K562 (cell line): ENCODE measurements at regions not wholly inside any gene's neighbourhood (a gene's known extent, or its start where the extent isn't known, plus 50 kb on each side); places are given as distances from the start of the nearest gene placed in this dataset.

Experiments used
- CBX1 ChIP-seq: sonication (generic); IDR thresholded peaks from 2 replicates; pipeline ENCODE4 v1.6.1; 2016; ENCODE audit warnings: antibody characterized with exemption, low read depth, mild to moderate bottlenecking
- CEBPB ChIP-seq: fragments of 450-650 bp; IDR thresholded peaks from 2 replicates; pipeline ENCODE4 v1.6.1; 2016; ENCODE audit warnings: missing genetic modification characterization, missing compliant biosample characterization
- HMGN3 ChIP-seq: IDR thresholded peaks from 2 replicates; pipeline ENCODE4 v1.6.1; 2011; ENCODE audit warnings: borderline replicate concordance, low read depth, mild to moderate bottlenecking, mixed read lengths, low read length; ENCODE audit not compliant: insufficient read length; ENCODE audit errors: extremely low read depth
- HNRNPL ChIP-seq: fragments of 200-400 bp; formaldehyde crosslinking; IDR thresholded peaks from 2 replicates; pipeline ENCODE4 v1.6.1; 2017; ENCODE audit warnings: low read depth, mild to moderate bottlenecking, low read length
- ILK ChIP-seq: fragments of 450-650 bp; IDR thresholded peaks from 2 replicates; pipeline ENCODE4 v1.6.1; 2016; ENCODE audit warnings: missing genetic modification characterization, low read depth, mild to moderate bottlenecking, missing compliant biosample characterization, moderate library complexity, borderline replicate concordance
- KLF13 ChIP-seq: fragments of 450-650 bp; IDR thresholded peaks from 2 replicates; pipeline ENCODE4 v1.6.1; 2016; ENCODE audit warnings: missing genetic modification characterization, low read depth, mild to moderate bottlenecking, missing compliant biosample characterization, moderate library complexity, borderline replicate concordance
- SIN3A ChIP-seq, 2 experiments: fragments of 150-350 bp in 1 of 2; IDR thresholded peaks; 2 replicates each; pipeline ENCODE4 v1.6.1; 2011 to 2016; ENCODE audit warnings: borderline replicate concordance in 2 of 2, low read depth in 2 of 2, low read length in 2 of 2, mild to moderate bottlenecking in 2 of 2, moderate library complexity in 2 of 2; ENCODE audit not compliant: control insufficient read depth in 1 of 2
- SIRT6 ChIP-seq: IDR thresholded peaks from one replicate; pipeline ENCODE4 v1.6.1; 2012; ENCODE audit warnings: low read depth, mild to moderate bottlenecking, control low read depth, inconsistent platforms, low read length, moderate library complexity
- SREBF1 ChIP-seq: fragments of 150-350 bp; IDR thresholded peaks from 2 replicates; pipeline ENCODE4 v1.6.1; 2014; ENCODE audit warnings: antibody characterized with exemption, low read depth, low read length, borderline replicate concordance
- TEAD1 ChIP-seq, 2 experiments: fragments of 450-650 bp in 1 of 2; sonication (generic) in 1 of 2; formaldehyde crosslinking; IDR thresholded peaks; 2 replicates each; pipeline versions ENCODE4 v1.4.0 to v1.8.0; 2020 to 2022; ENCODE audit warnings: mild to moderate bottlenecking in 2 of 2, missing genetic modification reagents in 1 of 2
- ZFX ChIP-seq: sonication (generic); formaldehyde crosslinking; IDR thresholded peaks from 2 replicates; pipeline ENCODE4 v1.8.0; 2022; ENCODE audit warnings: mild to moderate bottlenecking, missing genetic modification reagents, moderate library complexity
- ZNF253 ChIP-seq: fragments of 250-450 bp; sonication (Bioruptor Pico); conservative IDR thresholded peaks from 2 replicates; pipeline ENCODE4 v1.6.1; 2021; ENCODE audit warnings: mild to moderate bottlenecking
- ZNF592 ChIP-seq: fragments of 450-650 bp; IDR thresholded peaks from 2 replicates; pipeline ENCODE4 v1.6.1; 2017; ENCODE audit warnings: antibody characterized with exemption, mild to moderate bottlenecking
- TF ChIP-seq, protein P1 (sequence below): IDR thresholded peaks from 2 replicates; pipeline ENCODE4 v1.6.1; 2014; ENCODE audit warnings: antibody characterized with exemption
- TF ChIP-seq, protein P2 (sequence below): fragments of 250-450 bp; sonication (Bioruptor Pico); IDR thresholded peaks from 2 replicates; pipeline ENCODE4 v1.4.0; 2020; ENCODE audit warnings: mild to moderate bottlenecking

- peak; percentile 28; the same call in 1 of the 2 replicates for TF ChIP-seq ZNF592
- no peak for TF ChIP-seq SIRT6
- TF ChIP-seq HMGN3: no peak
- TF ChIP-seq SREBF1: no peak
- TF ChIP-seq, protein P1, sequence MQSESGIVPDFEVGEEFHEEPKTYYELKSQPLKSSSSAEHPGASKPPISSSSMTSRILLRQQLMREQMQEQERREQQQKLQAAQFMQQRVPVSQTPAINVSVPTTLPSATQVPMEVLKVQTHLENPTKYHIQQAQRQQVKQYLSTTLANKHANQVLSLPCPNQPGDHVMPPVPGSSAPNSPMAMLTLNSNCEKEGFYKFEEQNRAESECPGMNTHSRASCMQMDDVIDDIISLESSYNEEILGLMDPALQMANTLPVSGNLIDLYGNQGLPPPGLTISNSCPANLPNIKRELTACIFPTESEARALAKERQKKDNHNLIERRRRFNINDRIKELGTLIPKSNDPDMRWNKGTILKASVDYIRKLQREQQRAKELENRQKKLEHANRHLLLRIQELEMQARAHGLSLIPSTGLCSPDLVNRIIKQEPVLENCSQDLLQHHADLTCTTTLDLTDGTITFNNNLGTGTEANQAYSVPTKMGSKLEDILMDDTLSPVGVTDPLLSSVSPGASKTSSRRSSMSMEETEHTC: no peak
- TF ChIP-seq HNRNPL: no peak
- TF ChIP-seq ZNF253: no peak
- peak; percentile 86 for TF ChIP-seq CEBPB
- no peak for TF ChIP-seq TEAD1 (CRISPR knock-in tag; IDR thresholded peaks at IDR 0.05)
- no peak for TF ChIP-seq ILK
- no peak for TF ChIP-seq CBX1
- TF ChIP-seq KLF13: no peak
- no peak for TF ChIP-seq SIN3A (IDR thresholded peaks at IDR 0.05; ENCODE audit: borderline replicate concordance in 2 of 2, control insufficient read depth in 1 of 2, low read depth in 2 of 2, low read length in 2 of 2)
- TF ChIP-seq ZFX (CRISPR knock-in tag): no peak
- TF ChIP-seq, protein P2, sequence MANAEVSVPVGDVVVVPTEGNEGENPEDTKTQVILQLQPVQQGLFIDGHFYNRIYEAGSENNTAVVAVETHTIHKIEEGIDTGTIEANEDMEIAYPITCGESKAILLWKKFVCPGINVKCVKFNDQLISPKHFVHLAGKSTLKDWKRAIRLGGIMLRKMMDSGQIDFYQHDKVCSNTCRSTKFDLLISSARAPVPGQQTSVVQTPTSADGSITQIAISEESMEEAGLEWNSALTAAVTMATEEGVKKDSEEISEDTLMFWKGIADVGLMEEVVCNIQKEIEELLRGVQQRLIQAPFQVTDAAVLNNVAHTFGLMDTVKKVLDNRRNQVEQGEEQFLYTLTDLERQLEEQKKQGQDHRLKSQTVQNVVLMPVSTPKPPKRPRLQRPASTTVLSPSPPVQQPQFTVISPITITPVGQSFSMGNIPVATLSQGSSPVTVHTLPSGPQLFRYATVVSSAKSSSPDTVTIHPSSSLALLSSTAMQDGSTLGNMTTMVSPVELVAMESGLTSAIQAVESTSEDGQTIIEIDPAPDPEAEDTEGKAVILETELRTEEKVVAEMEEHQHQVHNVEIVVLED: no peak
Observed at GRCh38 chr6:15887491-15888461, 224.9 kb upstream of the DTNBP1 start (continued).
